ENCODE measurements at regions not wholly inside any gene's neighbourhood (a gene's known extent, or its start where the extent isn't known, plus 50 kb on each side); places are given as distances from the start of the nearest gene placed in this dataset.

GRCh38 chr2:48161628-48162027, 152.9 kb upstream of the FOXN2 start:
- no peak for TF ChIP-seq CTCF (conservative IDR thresholded peaks at IDR 0.05; ENCODE audit: low read depth, low read length)
- no peak for TF ChIP-seq EZH2phosphoT487 (IDR thresholded peaks at IDR 0.05; ENCODE audit: borderline replicate concordance, low read length)
- no peak for TF ChIP-seq EZH2 (IDR thresholded peaks at IDR 0.05; ENCODE audit: low read length, unreplicated experiment)

All from PC-3 (cell line).